ENCODE measurements at regions not wholly inside any gene's neighbourhood (a gene's known extent, or its start where the extent isn't known, plus 50 kb on each side); places are given as distances from the start of the nearest gene placed in this dataset.

- TF ChIP-seq CTCF (IDR thresholded peaks at IDR 0.05) (no peak), POLR2A (IDR thresholded peaks at IDR 0.05) (no peak), EP300 (IDR thresholded peaks at IDR 0.05) (no peak), POLR2AphosphoS5 (IDR thresholded peaks at IDR 0.05) (no peak)
Measured at GRCh38 chr2:123036300-123036699, 988.8 kb upstream of the CNTNAP5 start.
